ENCODE measurements at regions not wholly inside any gene's neighbourhood (a gene's known extent, or its start where the extent isn't known, plus 50 kb on each side); places are given as distances from the start of the nearest gene placed in this dataset.

DNA sequence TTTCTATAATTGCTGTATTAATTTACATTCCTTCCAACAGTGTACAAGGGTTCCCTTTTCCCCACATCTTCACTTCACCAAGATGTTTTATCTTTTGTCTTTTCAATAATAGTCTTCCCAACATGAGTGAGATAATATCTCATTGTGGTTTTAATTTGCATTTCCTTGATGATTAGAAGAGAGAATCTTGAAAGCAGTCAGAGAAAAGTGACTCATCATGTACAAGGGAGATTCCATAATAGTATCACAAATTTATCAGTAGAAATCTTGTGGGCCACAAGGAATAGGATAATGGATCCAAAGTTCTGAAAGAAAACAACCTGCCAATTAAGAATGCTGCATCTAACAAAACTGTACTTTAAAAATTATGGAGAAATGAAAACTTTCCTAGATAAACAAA lies 189.3 kb downstream of the NECTIN3 start:
- TF ChIP-seq ZFP3 (CRISPR knock-in tag; IDR thresholded peaks at IDR 0.05): no peak
- TF ChIP-seq PATZ1 (CRISPR knock-in tag; IDR thresholded peaks at IDR 0.05; ENCODE audit: borderline replicate concordance): no peak
